GM21367 (cell line): ENCODE measurements at regions not wholly inside any gene's neighbourhood (a gene's known extent, or its start where the extent isn't known, plus 50 kb on each side); places are given as distances from the start of the nearest gene placed in this dataset.
A peak's percentile ranks its signal among the peaks of the same experiment; 100 is the strongest.
"Not testable (repeated sequence)": the region's sequence is repeated elsewhere in the genome, so short reads cannot be mapped to it uniquely, and the experiment has no call there.

Experiments used
- ATAC-seq: cut with Tn5 transposase; IDR thresholded peaks from one replicate; pipeline ENCODE4 v1.9.1; 2021; ENCODE audit not compliant: unreplicated experiment

DNA sequence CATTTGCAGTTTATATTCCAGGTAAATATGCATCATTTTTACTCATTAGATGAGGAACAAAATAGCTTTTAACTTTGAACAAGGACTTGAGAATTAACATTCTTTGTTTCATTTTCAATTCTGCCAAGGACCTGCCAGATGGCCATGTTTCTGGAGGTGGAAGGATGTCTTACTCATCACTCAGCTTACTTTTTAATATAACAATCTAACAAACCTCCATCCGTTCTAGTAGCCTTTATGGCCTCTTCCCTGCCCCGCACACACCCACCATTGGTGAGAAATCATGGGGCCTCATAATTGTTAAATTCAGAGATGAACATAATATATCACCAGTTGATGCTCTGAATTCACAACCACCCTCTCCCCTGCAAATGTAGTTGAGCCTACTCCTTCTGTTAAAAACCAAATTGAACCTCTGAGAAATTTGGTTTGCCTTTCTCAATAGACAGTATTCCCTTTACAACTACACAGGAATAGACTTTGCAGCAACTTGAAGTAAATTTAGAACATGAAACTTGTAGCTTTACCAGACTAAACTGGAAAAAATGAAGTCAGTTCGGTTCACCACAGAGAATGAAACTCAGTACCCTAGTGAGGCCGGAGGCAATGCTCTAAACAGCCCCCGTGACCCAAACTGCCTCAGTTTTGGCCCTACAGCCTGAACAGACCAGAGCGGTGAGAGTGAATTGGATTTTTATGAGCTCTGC, 50.1 kb upstream of the ACSL4 start:
- ATAC-seq: peak; percentile 91

- no peak for ATAC-seq
Measured at GRCh38 chrX:109783701-109784079, 50.6 kb upstream of the ACSL4 start.

- no peak for ATAC-seq
Measured at GRCh38 chrX:109785053-109785452, 52.0 kb upstream of the ACSL4 start.

DNA sequence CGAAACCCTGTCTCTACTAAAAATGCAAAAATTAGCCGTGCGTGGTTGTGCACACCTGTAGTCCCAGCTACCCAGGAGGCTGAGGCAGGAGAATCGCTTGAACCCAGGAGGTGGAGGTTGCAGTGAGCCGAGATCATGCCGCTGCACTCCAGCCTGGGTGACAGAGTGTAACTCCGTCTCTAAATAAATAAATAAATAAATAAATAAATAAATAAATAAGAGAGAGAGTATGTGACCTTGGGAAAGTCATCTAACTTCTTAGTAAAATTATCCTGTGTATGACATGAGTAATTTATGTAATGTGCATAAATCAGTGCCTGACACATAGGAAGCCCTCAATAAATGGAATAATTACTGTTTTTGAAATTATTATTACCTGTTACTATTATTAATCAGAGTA, 57.5 kb upstream of the ACSL4 start:
- ATAC-seq: not testable (repeated sequence)

DNA sequence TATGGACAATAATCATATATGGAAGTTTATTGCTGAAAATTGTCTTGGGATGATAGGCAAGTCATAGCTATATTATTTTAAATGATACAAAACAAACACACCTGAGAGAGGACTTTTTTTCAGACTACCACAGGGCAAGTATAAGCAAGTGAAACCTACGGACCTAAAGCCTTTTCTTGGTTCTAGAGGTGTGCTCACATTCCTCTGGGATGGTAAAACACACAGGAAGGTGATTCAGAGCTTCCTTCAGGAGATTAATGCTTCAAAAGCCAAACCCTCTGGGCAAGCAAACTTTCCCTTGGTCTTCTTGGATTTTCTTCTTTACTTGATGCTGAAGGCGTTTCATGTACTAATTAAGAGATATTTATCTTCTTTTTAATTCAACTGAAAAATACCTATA, 60.1 kb upstream of the ACSL4 start:
- ATAC-seq: no peak

DNA sequence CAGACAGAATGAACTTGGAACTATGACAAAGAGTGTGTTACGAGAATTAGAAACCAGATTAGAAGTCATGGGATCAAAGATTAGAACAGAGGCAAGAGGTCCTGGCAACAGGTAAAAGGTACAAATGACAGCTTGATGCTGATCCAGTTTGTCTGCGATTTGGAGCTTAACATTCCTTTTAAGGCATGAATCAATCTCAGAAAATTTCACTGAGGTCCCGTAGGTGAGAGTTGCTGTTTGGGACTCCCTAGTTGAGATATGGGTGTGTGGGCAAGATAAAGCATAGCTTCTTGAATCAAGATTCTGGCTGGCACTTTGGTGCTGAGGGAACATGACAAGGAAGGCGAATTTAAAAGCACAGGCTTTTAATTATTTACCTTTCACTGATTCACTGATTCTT, 62.6 kb upstream of the ACSL4 start:
- no peak for ATAC-seq

- no peak for ATAC-seq
Measured at GRCh38 chrX:109797311-109797975, 64.4 kb upstream of the ACSL4 start.

- ATAC-seq: no peak
Measured at GRCh38 chrX:109812236-109812635, 79.2 kb upstream of the ACSL4 start.

DNA sequence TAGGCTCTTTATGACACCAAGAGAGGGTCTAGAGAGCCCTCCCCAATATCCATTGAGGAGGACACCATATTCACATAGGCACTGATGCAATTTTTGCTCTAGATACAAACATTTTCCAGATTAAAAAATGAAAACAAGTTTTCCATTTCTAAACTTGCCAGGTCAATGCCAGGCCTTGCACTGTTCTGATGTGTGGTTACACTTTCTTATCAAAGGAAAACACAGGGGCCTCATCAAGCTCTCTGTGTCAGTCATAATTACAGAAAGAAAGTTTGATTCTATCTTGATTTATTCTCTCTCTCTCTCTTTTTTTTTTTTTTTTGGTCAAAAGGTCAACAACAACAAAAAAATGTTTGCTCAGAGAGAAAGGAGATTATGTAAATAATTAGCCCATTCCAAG, 80.2 kb upstream of the ACSL4 start:
- no peak for ATAC-seq

DNA sequence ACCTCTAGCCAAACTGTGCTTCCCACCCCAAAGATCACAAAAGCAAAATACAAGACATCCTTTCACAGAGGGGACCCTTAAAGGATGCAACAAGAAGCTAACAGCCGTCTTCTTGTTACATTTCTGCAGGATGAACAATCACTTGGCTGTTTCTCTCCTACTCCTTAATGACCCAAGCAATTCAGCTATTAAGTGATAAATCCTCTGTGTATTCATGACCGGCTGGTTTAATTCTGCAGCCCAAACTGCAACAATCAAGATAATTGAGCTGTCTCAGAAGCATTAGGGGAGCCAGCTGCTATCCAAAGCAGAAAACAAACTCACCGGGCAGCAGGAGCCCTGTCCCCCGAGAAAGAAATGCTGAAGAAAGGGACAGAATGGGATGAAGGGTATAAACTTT, 85.9 kb upstream of the ACSL4 start:
- no peak for ATAC-seq

GRCh38 chrX:109822861-109823260, 89.8 kb upstream of the ACSL4 start:
- no peak for ATAC-seq

DNA sequence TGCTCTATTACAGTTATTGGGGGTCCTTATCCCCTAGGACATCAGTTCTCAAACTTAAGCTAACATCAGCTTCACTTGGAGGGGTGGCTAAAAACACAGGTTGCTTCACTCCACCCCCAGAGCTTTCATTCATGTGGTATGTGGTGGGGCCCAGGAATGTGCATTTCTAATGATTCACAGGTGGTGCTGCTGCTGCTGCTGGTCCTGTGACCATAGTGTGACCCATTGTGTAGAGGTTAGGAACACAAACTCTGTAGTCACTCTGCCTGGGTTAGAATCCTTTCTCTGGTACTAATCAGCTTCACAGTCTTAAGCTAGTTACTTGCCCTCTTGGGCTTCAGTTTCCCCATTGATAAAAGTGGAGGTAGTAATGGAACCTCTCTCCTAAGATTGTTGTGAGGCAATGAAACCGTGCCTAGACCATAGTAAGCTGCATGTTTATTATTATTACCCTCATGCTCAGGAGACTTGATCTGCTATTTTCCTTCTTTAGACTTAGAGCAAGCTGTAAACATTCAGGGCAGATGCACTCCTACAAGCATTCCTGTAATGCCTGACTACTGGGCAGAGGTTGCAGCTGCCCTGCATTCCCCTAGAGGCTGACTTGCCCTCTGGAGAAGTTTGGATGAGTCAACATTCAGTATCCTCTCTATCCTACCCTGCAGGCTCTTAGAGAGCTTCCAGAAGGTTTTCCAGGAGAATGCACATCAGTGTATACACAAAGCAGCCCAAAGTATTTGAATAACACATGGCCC, 94.1 kb upstream of the ACSL4 start:
- ATAC-seq: no peak

GRCh38 chrX:109827772-109828171, 94.7 kb upstream of the ACSL4 start:
- ATAC-seq: no peak

GRCh38 chrX:109830157-109830703, 97.2 kb upstream of the ACSL4 start:
- ATAC-seq: no peak

GRCh38 chrX:109830704-109831206, 97.7 kb upstream of the ACSL4 start:
- ATAC-seq: peak; percentile 71

DNA sequence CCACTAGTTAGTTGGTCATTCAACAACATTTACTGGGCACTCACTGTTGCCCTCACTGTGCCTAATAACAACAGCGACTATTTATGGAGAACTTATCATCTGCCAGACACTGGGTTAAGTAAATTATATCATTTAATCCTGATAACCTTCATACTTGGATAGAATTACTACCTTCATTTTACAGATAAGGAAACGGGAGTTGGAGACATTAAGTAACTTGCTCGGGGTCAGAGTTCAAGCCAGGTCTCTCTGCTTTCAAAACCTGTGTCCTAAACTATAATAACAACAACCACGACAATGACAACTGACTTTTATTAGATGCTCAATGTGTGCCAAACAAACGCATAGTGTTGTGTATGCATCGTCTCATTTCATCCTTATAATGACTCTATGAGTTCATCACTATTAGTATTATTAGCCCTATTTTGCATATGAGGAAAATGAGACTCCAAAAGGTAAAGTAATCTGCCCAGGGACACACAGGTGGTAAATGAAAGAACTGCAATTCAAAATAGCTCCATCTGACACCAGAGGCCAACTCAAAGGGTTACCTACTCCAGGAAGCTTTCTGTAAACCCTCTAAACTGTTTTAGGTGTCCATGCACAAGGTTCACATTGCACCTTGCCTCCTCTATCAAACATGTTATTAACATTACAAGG, 98.4 kb upstream of the ACSL4 start:
- no peak for ATAC-seq

- no peak for ATAC-seq
Measured at GRCh38 chrX:109839694-109840567, 106.9 kb upstream of the ACSL4 start.

DNA sequence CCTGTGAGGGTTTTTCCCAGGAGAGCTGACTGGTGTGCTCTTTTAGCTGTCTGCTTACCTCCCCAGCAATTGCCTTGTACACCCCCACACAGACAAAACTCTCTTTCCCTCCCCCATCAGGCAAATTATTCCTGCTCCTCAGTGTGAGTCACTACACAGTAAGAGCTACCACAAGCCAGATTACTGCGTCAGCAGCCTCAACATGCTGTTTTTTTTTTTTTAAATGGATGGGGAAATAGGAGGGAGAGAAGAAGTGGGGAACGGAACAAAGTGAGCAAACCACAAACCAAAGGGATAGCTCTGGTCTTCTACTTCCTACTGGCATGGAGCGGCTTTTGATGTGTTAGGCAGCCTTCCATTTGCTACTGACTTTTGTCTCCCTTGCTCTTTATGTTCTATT, 107.5 kb upstream of the ACSL4 start:
- no peak for ATAC-seq

DNA sequence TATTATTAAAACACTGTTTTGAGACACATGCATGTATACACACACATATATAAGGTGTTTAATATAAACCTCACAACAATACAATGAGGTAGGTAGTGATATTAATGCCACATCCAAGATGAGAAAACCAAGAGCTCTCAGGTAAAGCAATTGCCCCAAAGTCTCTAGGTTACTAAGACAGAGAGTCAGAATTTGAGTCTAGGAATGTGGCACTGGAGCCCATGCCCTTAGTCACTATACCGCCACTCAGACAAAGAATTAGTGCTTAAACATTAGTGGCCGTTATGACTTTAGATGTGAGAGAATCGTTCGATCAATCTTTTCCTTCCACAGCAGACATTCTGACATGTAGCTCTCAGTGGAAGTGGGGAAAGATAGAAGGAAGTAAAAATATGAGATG, 108.2 kb upstream of the ACSL4 start:
- ATAC-seq: no peak

- ATAC-seq: no peak
Measured at GRCh38 chrX:109841869-109842579, 109.0 kb upstream of the ACSL4 start.
